Activated naive CD4-positive, alpha-beta T cell (primary cell): ENCODE measurements at regions not wholly inside any gene's neighbourhood (a gene's known extent, or its start where the extent isn't known, plus 50 kb on each side); places are given as distances from the start of the nearest gene placed in this dataset.
"Not testable (repeated sequence)": the region's sequence is repeated elsewhere in the genome, so short reads cannot be mapped to it uniquely, and the experiment has no call there.

Experiments
- DNase-seq, 4 experiments: peaks; one replicate each; lab custom pipeline; 2025; lab: John Stamatoyannopoulos, UW

GRCh38 chr15:39250001-39250400 is 330.9 kb upstream of the THBS1 start:
- no peak for DNase-seq

GRCh38 chr15:39250460-39251186 is 330.3 kb upstream of the THBS1 start:
- DNase-seq, result no peak

GRCh38 chr15:39251413-39252133 is 329.3 kb upstream of the THBS1 start:
- no peak for DNase-seq

GRCh38 chr15:39252134-39252470 is 328.8 kb upstream of the THBS1 start:
- no peak for DNase-seq

GRCh38 chr15:39253552-39253951 is 327.3 kb upstream of the THBS1 start:
- no peak for DNase-seq

- DNase-seq, result no peak
These were observed 326.7 kb upstream of the THBS1 start for GRCh38 chr15:39254181-39254580.

- DNase-seq, result no peak
These were observed 325.1 kb upstream of the THBS1 start for GRCh38 chr15:39255760-39256159.

GRCh38 chr15:39260391-39260790 is 320.5 kb upstream of the THBS1 start:
- DNase-seq, result no peak

- no peak for DNase-seq
These were observed 320.1 kb upstream of the THBS1 start for GRCh38 chr15:39260791-39261190.

GRCh38 chr15:39261397-39262183 is 319.3 kb upstream of the THBS1 start:
- DNase-seq, result not testable (repeated sequence)

- not testable (repeated sequence) for DNase-seq
These were observed 317.7 kb upstream of the THBS1 start for GRCh38 chr15:39262995-39263772.

GRCh38 chr15:39265261-39265660 is 315.6 kb upstream of the THBS1 start:
- DNase-seq, result no peak

GRCh38 chr15:39266890-39267289 is 314.0 kb upstream of the THBS1 start:
- no peak for DNase-seq

- DNase-seq, result no peak
These were observed 313.2 kb upstream of the THBS1 start for GRCh38 chr15:39267685-39268084.

- DNase-seq, result no peak
These were observed 311.5 kb upstream of the THBS1 start for GRCh38 chr15:39269352-39269751.

GRCh38 chr15:39269821-39270220 is 311.1 kb upstream of the THBS1 start:
- no peak for DNase-seq

GRCh38 chr15:39270221-39270855 is 310.5 kb upstream of the THBS1 start:
- DNase-seq, result no peak

GRCh38 chr15:39270934-39271333 is 309.9 kb upstream of the THBS1 start:
- no peak for DNase-seq

- DNase-seq, result no peak
These were observed 308.0 kb upstream of the THBS1 start for GRCh38 chr15:39272901-39273300.

- DNase-seq, result no peak
These were observed 307.0 kb upstream of the THBS1 start for GRCh38 chr15:39273717-39274411.

- DNase-seq, result no peak
These were observed 305.8 kb upstream of the THBS1 start for GRCh38 chr15:39275066-39275465.
